ENCODE measurements at regions not wholly inside any gene's neighbourhood (a gene's known extent, or its start where the extent isn't known, plus 50 kb on each side); places are given as distances from the start of the nearest gene placed in this dataset.

DNA sequence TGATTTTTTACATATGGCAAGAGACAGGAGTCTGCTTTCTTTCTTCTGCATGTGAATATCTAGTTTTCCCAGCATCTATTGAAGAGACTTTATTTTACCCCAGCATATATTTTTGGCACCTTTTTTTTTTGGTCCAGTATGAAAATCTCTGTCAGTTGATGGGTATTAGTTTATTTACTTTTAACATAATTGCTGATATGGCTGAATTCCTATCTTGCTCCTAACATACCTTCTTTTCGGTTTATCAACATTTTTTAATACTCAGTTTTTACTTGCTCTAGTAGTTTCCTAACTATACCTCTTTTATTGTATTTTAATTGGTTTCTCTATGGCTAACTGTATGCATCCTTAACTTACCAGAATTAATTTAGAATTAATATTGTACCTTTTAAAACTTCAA lies 77.5 kb upstream of the PDE7B start:
- TF ChIP-seq CTCF (IDR thresholded peaks at IDR 0.05) (no peak), POLR2A (IDR thresholded peaks at IDR 0.05) (no peak)

Measured in right lobe of liver (tissue), 4 donors.